K562 (cell line): ENCODE measurements at regions not wholly inside any gene's neighbourhood (a gene's known extent, or its start where the extent isn't known, plus 50 kb on each side); places are given as distances from the start of the nearest gene placed in this dataset.

Experiments
- CHD4 ChIP-seq: fragments of 200-600 bp; sonication (generic); IDR thresholded peaks from 3 replicates; pipeline ENCODE4 v1.6.1; 2012; ENCODE audit warnings: low read depth, mild to moderate bottlenecking, mixed read lengths, low read length, inconsistent platforms; ENCODE audit not compliant: insufficient read depth, insufficient replicate concordance, poor library complexity, severe bottlenecking
- CREB3 ChIP-seq: fragments of 450-650 bp; conservative IDR thresholded peaks from 2 replicates; pipeline ENCODE4 v1.6.1; 2016; ENCODE audit warnings: missing genetic modification characterization, low read depth, mild to moderate bottlenecking, missing compliant biosample characterization, moderate library complexity
- CREM ChIP-seq: IDR thresholded peaks from 2 replicates; pipeline ENCODE4 v1.6.1; 2014; ENCODE audit warnings: antibody characterized with exemption, low read depth
- CXXC5 ChIP-seq: fragments of 250-450 bp; sonication (Bioruptor Pico); IDR thresholded peaks from 2 replicates; pipeline ENCODE4 v1.8.0; 2022; ENCODE audit warnings: inconsistent platforms, mild to moderate bottlenecking, moderate library complexity
- ELK1 ChIP-seq: sonication (generic); formaldehyde crosslinking; IDR thresholded peaks from 2 replicates; pipeline ENCODE4 v1.8.1; 2022; ENCODE audit warnings: missing genetic modification reagents
- ETV1 ChIP-seq: fragments of 450-650 bp; conservative IDR thresholded peaks from 2 replicates; pipeline ENCODE4 v1.6.1; 2016; ENCODE audit warnings: missing genetic modification characterization, control low read depth, low read depth, missing compliant biosample characterization
- FOXM1 ChIP-seq, 2 experiments: fragments of 450-650 bp in 1 of 2; sonication (generic) in 1 of 2; formaldehyde crosslinking in 1 of 2; IDR thresholded peaks; 2 replicates each; pipeline versions ENCODE4 v1.6.1 to v1.9.0; 2017 to 2022; ENCODE audit warnings: low read depth in 2 of 2, mild to moderate bottlenecking in 2 of 2, missing genetic modification reagents in 1 of 2, moderate library complexity in 1 of 2
- HIVEP1 ChIP-seq: fragments of 250-450 bp; sonication (Bioruptor Pico); IDR thresholded peaks from 2 replicates; pipeline ENCODE4 v1.4.0; 2020; ENCODE audit warnings: mild to moderate bottlenecking
- JUND ChIP-seq, 2 experiments: IDR thresholded peaks; 2 replicates in 1 of 2; 3 replicates in 1 of 2; pipeline ENCODE4 v1.6.1; 2011; ENCODE audit warnings: borderline replicate concordance in 2 of 2, low read depth in 2 of 2, low read length in 2 of 2, improper control_type of control experiment in 1 of 2, missing biosample characterization in 1 of 2, missing genetic modification characterization in 1 of 2, missing genetic modification reagents in 1 of 2
- MAFK ChIP-seq: IDR thresholded peaks from 2 replicates; pipeline ENCODE4 v1.6.1; 2011; ENCODE audit warnings: low read length, improper control_type of control experiment
- PCBP1 ChIP-seq: fragments of 200-400 bp; formaldehyde crosslinking; IDR thresholded peaks from 2 replicates; pipeline ENCODE4 v1.6.1; 2018; ENCODE audit warnings: mild to moderate bottlenecking, low read depth, low read length; ENCODE audit not compliant: poor library complexity, severe bottlenecking
- PHB2 ChIP-seq: fragments of 450-650 bp; IDR thresholded peaks from 2 replicates; pipeline ENCODE4 v1.6.1; 2017; ENCODE audit warnings: low read depth
- SMARCA4 ChIP-seq: fragments of 450-650 bp; IDR thresholded peaks from 2 replicates; pipeline ENCODE4 v1.6.1; 2016
- ZNF318 ChIP-seq, 2 experiments: fragments of 450-650 bp; IDR thresholded peaks; 2 replicates each; pipeline ENCODE4 v1.6.1; 2016; ENCODE audit warnings: mild to moderate bottlenecking in 2 of 2, borderline replicate concordance in 1 of 2, low read depth in 1 of 2, moderate library complexity in 1 of 2
- ZNF584 ChIP-seq: fragments of 200-800 bp; sonication (Bioruptor generic); IDR thresholded peaks from 2 replicates; pipeline ENCODE4 v1.6.1; 2016; ENCODE audit warnings: low read depth, mild to moderate bottlenecking, missing genetic modification characterization, missing compliant biosample characterization

- TF ChIP-seq ZNF584 (CRISPR knock-in tag) (peak; percentile 70; the same call in 1 of the 2 replicates), FOXM1 (IDR thresholded peaks at IDR 0.05; ENCODE audit: low read depth) (peak; percentile 20; the same call in 1 of the 2 replicates), FOXM1 (CRISPR knock-in tag; IDR thresholded peaks at IDR 0.05; ENCODE audit: low read depth) (no peak), CREB3 (tag) (no peak), ETV1 (0 out of 2 replicates have a peak, but pooled peaks have one; percentile 10), HIVEP1 (CRISPR knock-in tag) (no peak), CXXC5 (CRISPR knock-in tag) (0 out of 2 replicates have a peak, but pooled peaks have one; percentile 31), SMARCA4 (peak; percentile 100), ZNF318 (IDR thresholded peaks at IDR 0.05; ENCODE audit: borderline replicate concordance in 1 of 2, low read depth in 1 of 2) (peak in 1 of 2 experiments; percentile 83; a peak in 2 of 4 replicates), JUND (IDR thresholded peaks at IDR 0.05; ENCODE audit: borderline replicate concordance, low read depth, low read length) (peak; percentile 100), JUND (tag; IDR thresholded peaks at IDR 0.05; ENCODE audit: borderline replicate concordance, low read depth, low read length) (peak; percentile 100), ELK1 (CRISPR knock-in tag) (no peak), CHD4 (no peak), CREM (peak; percentile 81), MAFK (peak; percentile 54; the same call in 1 of the 2 replicates), PHB2 (no peak), PCBP1 (no peak)
Observed at GRCh38 chr18:22667616-22668422, 250.1 kb upstream of the CTAGE1 start (continued).
